Mesenchymal stem cell (in vitro differentiated cells and primary cell): ENCODE measurements at regions not wholly inside any gene's neighbourhood (a gene's known extent, or its start where the extent isn't known, plus 50 kb on each side); places are given as distances from the start of the nearest gene placed in this dataset.
A peak's percentile ranks its signal among the peaks of the same experiment; 100 is the strongest.

Experiments used
- DNase-seq: peaks from one replicate; pipeline ENCODE4 v3.0.0-alpha.2; 2013
- H2AFZ ChIP-seq: one replicate; pipeline ENCODE4 v1.6.1; 2013; ENCODE audit warnings: low read depth, mild to moderate bottlenecking, control low read depth, inconsistent platforms, low read length, moderate library complexity
- H2AK5ac ChIP-seq: 2 replicates; pipeline ENCODE4 v1.6.1; 2013; ENCODE audit warnings: low read length, moderate library complexity, mild to moderate bottlenecking, inconsistent platforms; ENCODE audit not compliant: severe bottlenecking
- H2BK120ac ChIP-seq: one replicate; pipeline ENCODE4 v1.6.1; 2013; ENCODE audit warnings: low read depth, mild to moderate bottlenecking, inconsistent platforms, low read length, moderate library complexity
- H2BK12ac ChIP-seq, 2 experiments: one replicate each; pipeline ENCODE4 v1.6.1; 2013; ENCODE audit warnings: inconsistent platforms in 2 of 2, low read length in 2 of 2, mild to moderate bottlenecking in 2 of 2, moderate library complexity in 2 of 2, control low read depth in 1 of 2
- H2BK15ac ChIP-seq: one replicate; pipeline ENCODE4 v1.6.1; 2013; ENCODE audit warnings: mild to moderate bottlenecking, low read depth, inconsistent platforms; ENCODE audit not compliant: poor library complexity, severe bottlenecking
- H2BK5ac ChIP-seq: 2 replicates; pipeline ENCODE4 v1.6.1; 2013; ENCODE audit warnings: low read depth, mild to moderate bottlenecking, low read length, control low read depth, inconsistent platforms; ENCODE audit not compliant: poor library complexity, severe bottlenecking
- H3K14ac ChIP-seq, 2 experiments: one replicate each; pipeline ENCODE4 v1.6.1; 2013; ENCODE audit warnings: inconsistent platforms in 2 of 2, low read length in 2 of 2, control low read depth in 1 of 2, mild to moderate bottlenecking in 1 of 2, moderate library complexity in 1 of 2
- H3K18ac ChIP-seq, 2 experiments: one replicate each; pipeline ENCODE4 v1.6.1; 2013; ENCODE audit warnings: inconsistent platforms in 2 of 2, low read length in 2 of 2, control low read depth in 1 of 2, low read depth in 1 of 2, mild to moderate bottlenecking in 1 of 2
- H3K23ac ChIP-seq, 2 experiments: one replicate each; pipeline ENCODE4 v1.6.1; 2013; ENCODE audit warnings: inconsistent platforms in 2 of 2, low read length in 2 of 2, mild to moderate bottlenecking in 2 of 2, moderate library complexity in 2 of 2, control low read depth in 1 of 2
- H3K27ac ChIP-seq: 2 replicates; pipeline ENCODE4 v1.5.1; 2013; ENCODE audit warnings: mild to moderate bottlenecking, moderate library complexity, low read length, control low read depth, inconsistent platforms; ENCODE audit not compliant: poor library complexity, severe bottlenecking
- H3K27me3 ChIP-seq, 2 experiments: 2 replicates each; pipeline versions ENCODE4 v1.6.1 to v1.7.0; 2013; ENCODE audit warnings: low read length in 2 of 2, mild to moderate bottlenecking in 2 of 2, moderate library complexity in 2 of 2, control low read depth in 1 of 2, inconsistent platforms in 1 of 2; ENCODE audit not compliant: control insufficient read depth in 1 of 2, insufficient read depth in 1 of 2
- H3K36me3 ChIP-seq, 2 experiments: 2 replicates each; pipeline versions ENCODE4 v1.6.1 to v1.7.0; 2013; ENCODE audit warnings: low read length in 2 of 2, control low read depth in 1 of 2, inconsistent platforms in 1 of 2, low read depth in 1 of 2, mild to moderate bottlenecking in 1 of 2; ENCODE audit not compliant: insufficient read depth in 2 of 2, control insufficient read depth in 1 of 2
- H3K4ac ChIP-seq, 2 experiments: one replicate each; pipeline ENCODE4 v1.6.1; 2013; ENCODE audit warnings: inconsistent platforms in 2 of 2, low read length in 2 of 2, mild to moderate bottlenecking in 2 of 2, moderate library complexity in 2 of 2, control low read depth in 1 of 2, low read depth in 1 of 2
- H3K4me1 ChIP-seq: 2 replicates; pipeline ENCODE4 v1.6.1; 2013; ENCODE audit warnings: low read depth, low read length, control low read depth; ENCODE audit not compliant: control insufficient read depth, insufficient read depth
- H3K4me2 ChIP-seq: 2 replicates; pipeline ENCODE4 v1.6.1; 2013; ENCODE audit warnings: low read length, mild to moderate bottlenecking, inconsistent platforms; ENCODE audit not compliant: poor library complexity, severe bottlenecking
- H3K4me3 ChIP-seq, 2 experiments: 2 replicates each; pipeline versions ENCODE4 v1.5.1 to v1.7.0; 2013; ENCODE audit warnings: low read length in 2 of 2, mild to moderate bottlenecking in 2 of 2, control low read depth in 1 of 2, low read depth in 1 of 2; ENCODE audit not compliant: insufficient read depth in 1 of 2
- H3K79me1 ChIP-seq: replicated peaks from 2 replicates; pipeline ENCODE4 v1.6.1; 2013; ENCODE audit warnings: mild to moderate bottlenecking, control low read depth, low read length, inconsistent platforms; ENCODE audit not compliant: poor library complexity, severe bottlenecking
- H3K9ac ChIP-seq: 2 replicates; pipeline ENCODE4 v1.7.0; 2013; ENCODE audit warnings: mild to moderate bottlenecking, low read length, moderate library complexity
- H3K9me3 ChIP-seq: 2 replicates; pipeline ENCODE4 v1.7.0; 2013; ENCODE audit warnings: mild to moderate bottlenecking, low read length; ENCODE audit not compliant: control insufficient read depth
- H4K8ac ChIP-seq: one replicate; pipeline ENCODE4 v1.6.1; 2013; ENCODE audit warnings: inconsistent platforms, mild to moderate bottlenecking, low read length, moderate library complexity
- H4K91ac ChIP-seq: one replicate; pipeline ENCODE4 v1.6.1; 2013; ENCODE audit warnings: mild to moderate bottlenecking, low read length, inconsistent platforms
- WGBS: methylation state at CpG from one replicate; pipeline ENCODE4 v1.1.7; 2013; ENCODE audit warnings: mixed read lengths; 5-methylcytosine and 5-hydroxymethylcytosine counted together

DNA sequence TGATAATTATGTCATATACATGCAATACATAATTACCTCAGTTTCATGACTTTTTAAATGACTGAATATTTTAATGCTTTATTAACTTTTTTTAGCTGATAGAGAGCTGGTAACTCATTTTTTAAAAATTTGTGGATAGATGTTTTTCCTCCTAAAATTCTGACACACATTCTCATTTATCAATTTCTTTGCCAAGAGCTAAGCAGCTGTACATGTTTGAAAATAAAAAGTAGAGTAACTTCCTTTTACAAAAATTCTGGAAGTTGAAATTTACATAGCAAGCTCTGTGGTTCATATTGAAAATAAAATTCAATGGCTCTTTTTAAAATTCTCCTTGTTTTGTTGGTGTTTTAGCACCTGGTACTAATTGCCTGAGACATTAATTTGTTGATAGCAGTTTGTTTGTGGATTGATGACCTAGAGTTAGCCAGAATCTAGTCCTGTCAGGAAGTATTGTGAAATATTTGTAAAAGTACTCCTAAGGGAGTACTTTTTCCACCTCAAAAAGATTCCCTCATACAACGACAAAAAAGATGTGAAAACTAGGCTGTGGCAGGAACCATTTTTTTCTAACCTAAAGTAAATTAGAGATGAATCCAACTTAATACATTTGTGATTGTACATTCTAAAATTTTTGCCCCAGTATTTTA lies 621.8 kb downstream of the BCKDHB start:
- H3K9me3 ChIP-seq = no peaks in the 10 kb centered on the region
- DNase-seq = peak; percentile 6
- WGBS = no CpG with 5 or more reads among the region's 1 CpG
- no peaks in the 10 kb centered on the region for H3K79me1 ChIP-seq
- no peak overlapping the region for H2AK5ac ChIP-seq
- H3K36me3 ChIP-seq = no peaks in the 10 kb centered on the region
- no peak overlapping the region for H2BK12ac ChIP-seq
- no peak overlapping the region for H3K14ac ChIP-seq
- H3K9ac ChIP-seq = no peak overlapping the region
- H2BK15ac ChIP-seq = no peak overlapping the region
- H4K8ac ChIP-seq = no peak overlapping the region
- no peak overlapping the region for H3K4me2 ChIP-seq
- H3K23ac ChIP-seq = no peak overlapping the region
- no peaks in the 10 kb centered on the region for H3K27me3 ChIP-seq
- no peak overlapping the region for H2BK120ac ChIP-seq
- no peak overlapping the region for H4K91ac ChIP-seq
- no peak overlapping the region for H3K4ac ChIP-seq
- H2BK5ac ChIP-seq = no peak overlapping the region
- H3K4me1 ChIP-seq = no peaks in the 10 kb centered on the region
- no peak overlapping the region for H2AFZ ChIP-seq
- no peak overlapping the region for H3K18ac ChIP-seq
- no peak overlapping the region for H3K4me3 ChIP-seq
- no peak overlapping the region for H3K27ac ChIP-seq

DNA sequence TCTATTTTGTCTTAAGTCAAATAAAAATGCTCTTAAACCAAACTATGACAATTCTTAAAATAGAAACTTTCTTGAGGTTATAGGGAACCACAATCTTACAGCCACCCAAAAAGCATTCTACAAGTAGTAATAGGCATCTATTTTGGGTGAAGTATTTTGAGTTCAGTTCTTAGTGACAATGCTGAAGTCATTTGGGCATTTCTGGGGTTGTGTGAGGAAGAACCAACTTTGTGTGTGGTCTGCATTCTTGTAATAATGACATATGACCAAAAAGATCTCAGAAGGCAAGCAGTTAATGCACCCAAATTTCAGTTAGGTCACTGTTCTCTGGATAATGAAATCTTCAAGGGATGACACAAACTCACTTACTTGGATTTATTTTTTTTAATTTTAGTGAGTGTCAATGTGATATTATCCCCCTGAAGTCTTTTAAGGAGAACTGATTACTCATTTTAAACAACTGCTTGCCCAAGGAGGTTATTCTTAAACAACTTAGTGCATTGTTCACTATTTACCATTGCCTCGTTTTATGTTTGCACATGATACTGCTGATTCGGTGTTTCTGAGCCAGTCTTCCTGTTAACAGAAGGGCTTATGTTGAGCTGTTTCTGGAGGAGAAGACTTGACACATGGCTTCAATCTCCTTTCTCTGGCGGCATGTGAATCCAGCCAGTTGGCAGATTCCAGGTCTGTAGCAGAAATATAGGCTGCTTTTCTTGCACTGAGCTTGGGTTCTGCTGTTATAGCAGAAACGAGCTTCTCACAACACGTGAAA lies 618.9 kb downstream of the BCKDHB start:
- WGBS = 22% methylated on average over 3 of the region's 5 CpGs
- H3K18ac ChIP-seq = peak overlapping the region in 1 of 2 experiments; percentile 77
- no peak overlapping the region for H2BK15ac ChIP-seq
- H2BK120ac ChIP-seq = no peak overlapping the region
- H2AK5ac ChIP-seq = no peak overlapping the region
- no peak overlapping the region for H2AFZ ChIP-seq
- H3K79me1 ChIP-seq = no peaks in the 10 kb centered on the region
- no peaks in the 10 kb centered on the region for H3K4me1 ChIP-seq
- H3K27me3 ChIP-seq = no peaks in the 10 kb centered on the region
- no peak overlapping the region for H3K27ac ChIP-seq
- peak overlapping the region; percentile 61 to 63 for H2BK12ac ChIP-seq
- no peak overlapping the region for H4K8ac ChIP-seq
- peak; percentile 34 for DNase-seq
- no peak overlapping the region for H3K23ac ChIP-seq
- no peaks in the 10 kb centered on the region for H3K36me3 ChIP-seq
- no peaks in the 10 kb centered on the region for H3K9me3 ChIP-seq
- H3K9ac ChIP-seq = no peak overlapping the region
- H2BK5ac ChIP-seq = no peak overlapping the region
- no peak overlapping the region for H3K4me3 ChIP-seq
- H4K91ac ChIP-seq = no peak overlapping the region
- H3K14ac ChIP-seq = no peak overlapping the region
- H3K4ac ChIP-seq = no peak overlapping the region
- no peak overlapping the region for H3K4me2 ChIP-seq

DNA sequence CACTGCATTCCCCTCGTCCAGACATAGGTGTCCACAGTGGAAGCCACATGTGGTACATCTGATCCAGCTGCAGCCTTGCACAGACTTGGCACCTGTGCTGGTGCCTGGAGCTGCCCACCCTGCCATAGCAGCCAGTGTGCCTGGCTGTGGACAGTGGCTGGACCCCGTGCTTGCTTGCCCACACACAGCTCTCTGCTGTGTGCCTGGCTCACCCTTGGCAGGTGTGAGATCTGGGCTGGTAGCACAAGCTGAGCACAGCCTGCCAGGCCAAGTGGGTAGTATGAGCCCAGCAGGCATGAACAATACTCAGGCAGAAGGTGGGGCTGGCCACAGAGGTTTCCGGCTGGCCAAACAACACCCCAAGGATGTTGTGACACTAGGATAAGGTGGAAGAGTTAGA lies 614.4 kb downstream of the BCKDHB start:
- Histone ChIP-seq H3K14ac (peak overlapping the region in 1 of 2 experiments; percentile 3), H3K4me3 (no peak overlapping the region), H3K27me3 (no peaks in the 10 kb centered on the region), H4K8ac (peak overlapping the region; percentile 3), H2AFZ (no peak overlapping the region), H2AK5ac (no peak overlapping the region), H3K18ac (peak overlapping the region in 1 of 2 experiments; percentile 72), H4K91ac (peak overlapping the region; percentile 30), H3K27ac (no peak overlapping the region), H3K79me1 (no peaks in the 10 kb centered on the region), H3K23ac (no peak overlapping the region), H3K36me3 (no peaks in the 10 kb centered on the region), H3K9me3 (no peaks in the 10 kb centered on the region), H2BK12ac (peak overlapping the region; percentile 29 to 92), H2BK5ac (no peak overlapping the region), H2BK15ac (no peak overlapping the region), H3K4me1 (no peaks in the 10 kb centered on the region), H3K9ac (no peak overlapping the region), H3K4ac (no peak overlapping the region), H3K4me2 (no peak overlapping the region), H2BK120ac (no peak overlapping the region)
- DNase-seq = no peak
- 91% methylated on average over 2 of the region's 3 CpGs for WGBS

DNA sequence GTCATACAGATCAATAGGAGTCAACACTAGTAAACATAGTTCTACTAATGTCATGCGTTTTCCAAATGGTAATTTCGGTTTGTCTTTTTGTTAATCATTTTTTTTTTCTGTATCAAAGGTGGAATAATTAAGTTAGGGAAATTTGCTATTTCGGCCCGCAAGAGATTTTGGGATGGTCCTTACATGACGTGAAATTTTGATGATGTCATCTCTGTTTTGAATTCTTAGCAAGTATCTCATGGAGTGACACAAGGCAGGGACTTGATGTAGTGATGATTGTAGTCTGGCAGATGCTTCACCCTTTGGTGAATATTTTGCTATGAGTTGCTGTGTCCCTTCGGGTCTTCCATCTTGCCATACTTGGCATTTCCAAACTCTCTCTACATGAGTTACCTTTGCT lies 608.0 kb downstream of the BCKDHB start:
- H3K9ac ChIP-seq = no peak overlapping the region
- H2BK5ac ChIP-seq = no peak overlapping the region
- H3K14ac ChIP-seq = no peak overlapping the region
- H4K91ac ChIP-seq = no peak overlapping the region
- WGBS = 85% methylated on average over 5 of the region's 6 CpGs
- no peak overlapping the region for H2BK120ac ChIP-seq
- H2BK15ac ChIP-seq = no peak overlapping the region
- no peak overlapping the region for H3K18ac ChIP-seq
- H3K79me1 ChIP-seq = no peaks in the 10 kb centered on the region
- H3K9me3 ChIP-seq = no peaks in the 10 kb centered on the region
- H2BK12ac ChIP-seq = no peak overlapping the region
- no peak overlapping the region for H3K4me3 ChIP-seq
- no peaks in the 10 kb centered on the region for H3K36me3 ChIP-seq
- DNase-seq = no peak
- H2AK5ac ChIP-seq = no peak overlapping the region
- no peak overlapping the region for H3K27ac ChIP-seq
- H3K23ac ChIP-seq = no peak overlapping the region
- no peak overlapping the region for H3K4me2 ChIP-seq
- no peak overlapping the region for H2AFZ ChIP-seq
- no peaks in the 10 kb centered on the region for H3K27me3 ChIP-seq
- no peak overlapping the region for H3K4ac ChIP-seq
- no peak overlapping the region for H4K8ac ChIP-seq
- H3K4me1 ChIP-seq = no peaks in the 10 kb centered on the region
